WERI-Rb-1 (cell line): ENCODE measurements at regions not wholly inside any gene's neighbourhood (a gene's known extent, or its start where the extent isn't known, plus 50 kb on each side); places are given as distances from the start of the nearest gene placed in this dataset.

Source experiments
- DNase-seq: peaks from one replicate; pipeline ENCODE4 v3.0.0-alpha.2; 2020
- H3K27ac ChIP-seq: fragments of 250-450 bp; sonication (Bioruptor Pico); 2 replicates; pipeline ENCODE4 v1.5.1; 2020; ENCODE audit warnings: mild to moderate bottlenecking, moderate library complexity
- H3K27me3 ChIP-seq: fragments of 250-450 bp; sonication (Bioruptor Pico); 2 replicates; pipeline ENCODE4 v1.5.1; 2021; ENCODE audit warnings: mild to moderate bottlenecking, low read depth, moderate library complexity; ENCODE audit not compliant: insufficient read depth, severe bottlenecking
- H3K36me3 ChIP-seq: fragments of 250-450 bp; sonication (Bioruptor Pico); 2 replicates; pipeline ENCODE4 v1.5.1; 2020; ENCODE audit warnings: mild to moderate bottlenecking, moderate library complexity
- H3K4me3 ChIP-seq: 2 replicates; pipeline ENCODE4 v1.5.1; 2011; ENCODE audit warnings: low read depth, mild to moderate bottlenecking, control low read depth, low read length
- H3K9me3 ChIP-seq: fragments of 250-450 bp; sonication (Bioruptor Pico); 2 replicates; pipeline ENCODE4 v1.5.1; 2021; ENCODE audit warnings: mild to moderate bottlenecking, moderate library complexity; ENCODE audit not compliant: severe bottlenecking
- TF ChIP-seq, protein P1 (sequence below): IDR thresholded peaks from 2 replicates; pipeline ENCODE4 v1.5.1; 2011; ENCODE audit warnings: low read depth, mild to moderate bottlenecking, control low read depth, inconsistent platforms, low read length

DNA sequence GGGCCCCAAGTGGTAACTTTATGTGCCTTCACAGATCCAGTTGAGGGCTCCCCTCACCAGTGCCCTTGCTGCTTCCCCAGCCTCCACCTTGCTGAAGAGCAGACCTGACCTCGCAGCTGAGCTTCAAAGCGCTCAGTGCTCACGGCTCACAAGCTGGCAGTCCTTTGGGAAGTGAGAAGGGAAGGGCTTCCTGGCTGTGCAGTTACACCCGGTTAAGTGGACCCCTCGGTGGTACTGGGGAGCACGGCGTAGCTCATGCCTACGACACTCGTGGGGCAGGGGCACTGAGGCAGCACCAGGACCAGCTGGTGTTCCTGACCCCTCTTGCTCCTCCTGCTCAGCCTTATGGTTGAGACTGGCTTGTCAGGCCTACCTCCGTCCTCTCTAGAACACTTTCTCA, 629.0 kb upstream of the TBL1XR1 start:
- no peak overlapping the region for H3K4me3 ChIP-seq

GRCh38 chr3:177827511-177828207, 630.4 kb upstream of the TBL1XR1 start:
- H3K4me3 ChIP-seq, result no peak overlapping the region
- TF ChIP-seq, protein P1, sequence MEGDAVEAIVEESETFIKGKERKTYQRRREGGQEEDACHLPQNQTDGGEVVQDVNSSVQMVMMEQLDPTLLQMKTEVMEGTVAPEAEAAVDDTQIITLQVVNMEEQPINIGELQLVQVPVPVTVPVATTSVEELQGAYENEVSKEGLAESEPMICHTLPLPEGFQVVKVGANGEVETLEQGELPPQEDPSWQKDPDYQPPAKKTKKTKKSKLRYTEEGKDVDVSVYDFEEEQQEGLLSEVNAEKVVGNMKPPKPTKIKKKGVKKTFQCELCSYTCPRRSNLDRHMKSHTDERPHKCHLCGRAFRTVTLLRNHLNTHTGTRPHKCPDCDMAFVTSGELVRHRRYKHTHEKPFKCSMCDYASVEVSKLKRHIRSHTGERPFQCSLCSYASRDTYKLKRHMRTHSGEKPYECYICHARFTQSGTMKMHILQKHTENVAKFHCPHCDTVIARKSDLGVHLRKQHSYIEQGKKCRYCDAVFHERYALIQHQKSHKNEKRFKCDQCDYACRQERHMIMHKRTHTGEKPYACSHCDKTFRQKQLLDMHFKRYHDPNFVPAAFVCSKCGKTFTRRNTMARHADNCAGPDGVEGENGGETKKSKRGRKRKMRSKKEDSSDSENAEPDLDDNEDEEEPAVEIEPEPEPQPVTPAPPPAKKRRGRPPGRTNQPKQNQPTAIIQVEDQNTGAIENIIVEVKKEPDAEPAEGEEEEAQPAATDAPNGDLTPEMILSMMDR, result no peak
- H3K36me3 ChIP-seq, result no peaks in the 10 kb centered on the region
- no peaks in the 10 kb centered on the region for H3K27me3 ChIP-seq
- no peaks in the 10 kb centered on the region for H3K9me3 ChIP-seq
- H3K27ac ChIP-seq, result no peak overlapping the region
- no peak for DNase-seq

More for the DNA sequence above, 629.0 kb upstream of the TBL1XR1 start:
- TF ChIP-seq, protein P1, result no peak
- H3K36me3 ChIP-seq, result no peaks in the 10 kb centered on the region
- no peaks in the 10 kb centered on the region for H3K27me3 ChIP-seq
- no peaks in the 10 kb centered on the region for H3K9me3 ChIP-seq
- H3K27ac ChIP-seq, result no peak overlapping the region
- DNase-seq, result no peak

DNA sequence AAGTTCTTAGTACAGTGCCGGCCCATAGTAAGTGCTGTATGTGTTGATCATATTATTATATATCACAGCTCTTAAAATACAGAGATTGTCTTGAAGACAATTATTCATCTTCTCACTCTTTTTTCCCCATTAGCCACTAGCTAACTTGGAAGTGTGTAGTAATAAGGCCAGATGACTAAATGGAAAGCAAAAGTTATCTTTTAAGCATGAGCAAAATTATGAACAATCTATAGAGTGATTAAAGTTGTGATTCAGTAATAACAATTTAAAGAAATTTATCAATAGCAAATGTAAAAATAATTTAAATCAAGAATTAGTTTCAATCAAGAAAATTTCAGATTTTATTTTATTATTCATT, 630.9 kb upstream of the TBL1XR1 start:
- no peak for DNase-seq
- H3K36me3 ChIP-seq, result no peaks in the 10 kb centered on the region
- no peak overlapping the region for H3K27ac ChIP-seq
- TF ChIP-seq, protein P1, result no peak
- H3K27me3 ChIP-seq, result no peaks in the 10 kb centered on the region
- H3K9me3 ChIP-seq, result no peaks in the 10 kb centered on the region
- H3K4me3 ChIP-seq, result no peak overlapping the region

- DNase-seq, result peak; percentile 68
- Histone ChIP-seq H3K27ac (peak overlapping the region; percentile 80), H3K4me3 (no peak overlapping the region), H3K36me3 (no peaks in the 10 kb centered on the region), H3K9me3 (no peaks in the 10 kb centered on the region), H3K27me3 (no peaks in the 10 kb centered on the region)
- TF ChIP-seq, protein P1, result no peak
Observed at GRCh38 chr3:177830411-177830849, 633.1 kb upstream of the TBL1XR1 start.

GRCh38 chr3:177831361-177831760, 634.1 kb upstream of the TBL1XR1 start:
- Histone ChIP-seq H3K36me3 (no peaks in the 10 kb centered on the region), H3K27me3 (no peaks in the 10 kb centered on the region), H3K27ac (peak overlapping the region; percentile 80), H3K4me3 (no peak overlapping the region), H3K9me3 (no peaks in the 10 kb centered on the region)
- DNase-seq, result no peak
- TF ChIP-seq, protein P1, result no peak

- H3K27ac ChIP-seq, result peak overlapping the region; percentile 15; the same call in 1 of the 2 replicates
- no peaks in the 10 kb centered on the region for H3K27me3 ChIP-seq
- H3K4me3 ChIP-seq, result no peak overlapping the region
- no peaks in the 10 kb centered on the region for H3K36me3 ChIP-seq
- TF ChIP-seq, protein P1, result no peak
- no peak for DNase-seq
- no peaks in the 10 kb centered on the region for H3K9me3 ChIP-seq
Observed at GRCh38 chr3:177832880-177833279, 635.6 kb upstream of the TBL1XR1 start.
